Progenitor cell of endocrine pancreas (in vitro differentiated cells): ENCODE measurements at regions not wholly inside any gene's neighbourhood (a gene's known extent, or its start where the extent isn't known, plus 50 kb on each side); places are given as distances from the start of the nearest gene placed in this dataset.
"Not testable (repeated sequence)": the region's sequence is repeated elsewhere in the genome, so short reads cannot be mapped to it uniquely, and the experiment has no call there.

Experiments
- DNase-seq: peaks from one replicate; pipeline ENCODE4 v3.0.0; 2021; ENCODE audit warnings: low spot score; ENCODE audit not compliant: unreplicated experiment
- H3K27ac Mint-ChIP-seq: 2 replicates; pipeline ENCODE4 v1.8.0; 2021; ENCODE audit warnings: mild to moderate bottlenecking, moderate library complexity, mixed read lengths
- H3K27me3 Mint-ChIP-seq: 2 replicates; pipeline ENCODE4 v1.8.0; 2021; ENCODE audit warnings: mixed read lengths
- H3K36me3 Mint-ChIP-seq: 2 replicates; pipeline ENCODE4 v1.8.0; 2022; ENCODE audit warnings: mixed read lengths; ENCODE audit not compliant: insufficient read depth
- H3K4me1 Mint-ChIP-seq: 2 replicates; pipeline ENCODE4 v1.8.0; 2021; ENCODE audit warnings: low read depth, mixed read lengths
- H3K4me3 Mint-ChIP-seq: 2 replicates; pipeline ENCODE4 v1.8.0; 2021; ENCODE audit warnings: low read depth, mild to moderate bottlenecking, moderate library complexity, mixed read lengths
- H3K9me3 Mint-ChIP-seq: 2 replicates; pipeline ENCODE4 v1.8.0; 2021; ENCODE audit warnings: low read depth, mixed read lengths
- CTCF ChIP-seq: fragments of 200-600 bp; sonication (generic); IDR thresholded peaks from one replicate; pipeline ENCODE4 v1.5.0; 2021; ENCODE audit warnings: antibody characterized with exemption, mild to moderate bottlenecking; ENCODE audit not compliant: unreplicated experiment

GRCh38 chr6:115540077-115540869 is 520.4 kb downstream of the FRK start:
- TF ChIP-seq CTCF = no peak
- H3K27ac Mint-ChIP-seq = no peak overlapping the region
- H3K4me3 Mint-ChIP-seq = no peak overlapping the region
- peaks cover 6% of the 10 kb centered on the region for H3K4me1 Mint-ChIP-seq
- no peaks in the 10 kb centered on the region for H3K9me3 Mint-ChIP-seq
- DNase-seq = no peak
- H3K27me3 Mint-ChIP-seq = no peaks in the 10 kb centered on the region
- H3K36me3 Mint-ChIP-seq = no peaks in the 10 kb centered on the region

- DNase-seq = no peak
- H3K27ac Mint-ChIP-seq = no peak overlapping the region
- peaks cover 6% of the 10 kb centered on the region for H3K4me1 Mint-ChIP-seq
- no peaks in the 10 kb centered on the region for H3K36me3 Mint-ChIP-seq
- H3K9me3 Mint-ChIP-seq = no peaks in the 10 kb centered on the region
- no peak for TF ChIP-seq CTCF
- H3K4me3 Mint-ChIP-seq = no peak overlapping the region
- no peaks in the 10 kb centered on the region for H3K27me3 Mint-ChIP-seq
These were observed 521.2 kb downstream of the FRK start for GRCh38 chr6:115539531-115539930.

GRCh38 chr6:115524821-115525220 is 535.9 kb downstream of the FRK start:
- no peak for TF ChIP-seq CTCF
- peaks cover 1% of the 10 kb centered on the region for H3K4me1 Mint-ChIP-seq
- DNase-seq = no peak
- H3K27me3 Mint-ChIP-seq = no peaks in the 10 kb centered on the region
- peaks cover 7% of the 10 kb centered on the region for H3K36me3 Mint-ChIP-seq
- no peak overlapping the region for H3K4me3 Mint-ChIP-seq
- H3K9me3 Mint-ChIP-seq = peaks cover 24% of the 10 kb centered on the region
- no peak overlapping the region for H3K27ac Mint-ChIP-seq

GRCh38 chr6:115521747-115522146 is 538.9 kb downstream of the FRK start:
- DNase-seq, H3K27me3 Mint-ChIP-seq, H3K36me3 Mint-ChIP-seq, H3K27ac Mint-ChIP-seq, H3K4me3 Mint-ChIP-seq, H3K4me1 Mint-ChIP-seq: not testable (repeated sequence)
- peaks cover 29% of the 10 kb centered on the region for H3K9me3 Mint-ChIP-seq

- no peaks in the 10 kb centered on the region for H3K36me3 Mint-ChIP-seq
These were observed 546.0 kb downstream of the FRK start for GRCh38 chr6:115514656-115515055.

More at GRCh38 chr6:115514656-115515055, 546.0 kb downstream of the FRK start:
- Mint-ChIP-seq H3K4me1 (no peaks in the 10 kb centered on the region), H3K27ac (no peak overlapping the region), H3K27me3 (no peaks in the 10 kb centered on the region), H3K4me3 (no peak overlapping the region), H3K9me3 (peaks cover 8% of the 10 kb centered on the region)
- no peak for TF ChIP-seq CTCF
- DNase-seq = no peak
